NT2/D1 (cell line): ENCODE measurements at regions not wholly inside any gene's neighbourhood (a gene's known extent, or its start where the extent isn't known, plus 50 kb on each side); places are given as distances from the start of the nearest gene placed in this dataset.

ENCODE experiments used
- YY1 ChIP-seq: IDR thresholded peaks from 2 replicates; pipeline ENCODE4 v1.6.1; 2011; ENCODE audit not compliant: insufficient read length, insufficient read depth
- ZNF274 ChIP-seq: IDR thresholded peaks from 2 replicates; pipeline ENCODE4 v1.6.1; 2011; ENCODE audit warnings: mild to moderate bottlenecking, low read depth, low read length

- TF ChIP-seq ZNF274 (no peak), YY1 (no peak)
These were observed 261.5 kb downstream of the SEC16B start for GRCh38 chr1:177708406-177708805.
